K562 (cell line): ENCODE measurements at regions not wholly inside any gene's neighbourhood (a gene's known extent, or its start where the extent isn't known, plus 50 kb on each side); places are given as distances from the start of the nearest gene placed in this dataset.
A peak's percentile ranks its signal among the peaks of the same experiment; 100 is the strongest.

Source experiments
- BCL6 ChIP-seq: fragments of 250-450 bp; sonication (Bioruptor Pico); IDR thresholded peaks from 2 replicates; pipeline ENCODE4 v1.4.0; 2020
- NFRKB ChIP-seq: fragments of 450-650 bp; IDR thresholded peaks from 2 replicates; pipeline ENCODE4 v1.6.1; 2016; ENCODE audit warnings: low read depth
- PHTF2 ChIP-seq: fragments of 250-450 bp; sonication (Bioruptor Pico); IDR thresholded peaks from 2 replicates; pipeline ENCODE4 v1.5.0; 2021; ENCODE audit warnings: mild to moderate bottlenecking
- SAFB2 ChIP-seq: fragments of 200-400 bp; formaldehyde crosslinking; IDR thresholded peaks from 2 replicates; pipeline ENCODE4 v1.6.1; 2018; ENCODE audit warnings: borderline replicate concordance, low read length, low read depth, moderate library complexity; ENCODE audit not compliant: severe bottlenecking
- SMARCA5 ChIP-seq: fragments of 450-650 bp; IDR thresholded peaks from 2 replicates; pipeline ENCODE4 v1.6.1; 2016
- WHSC1 ChIP-seq: IDR thresholded peaks from one replicate; pipeline ENCODE4 v1.6.1; 2012; ENCODE audit warnings: low read length, control low read depth, inconsistent platforms
- ZBTB34 ChIP-seq: fragments of 250-450 bp; sonication (Bioruptor Pico); IDR thresholded peaks from 2 replicates; pipeline ENCODE4 v1.8.0; 2021; ENCODE audit warnings: mild to moderate bottlenecking, moderate library complexity
- ZBTB40 ChIP-seq, 2 experiments: fragments of 450-650 bp in 1 of 2; sonication (generic) in 1 of 2; formaldehyde crosslinking in 1 of 2; IDR thresholded peaks; 2 replicates each; pipeline versions ENCODE4 v1.7.1 to v1.9.0; 2016 to 2022; ENCODE audit warnings: inconsistent platforms in 1 of 2, mild to moderate bottlenecking in 1 of 2, missing genetic modification reagents in 1 of 2
- ZNF134 ChIP-seq: fragments of 250-450 bp; sonication (Bioruptor Pico); conservative IDR thresholded peaks from 2 replicates; pipeline ENCODE4 v1.4.0; 2020
- ZNF253 ChIP-seq: fragments of 250-450 bp; sonication (Bioruptor Pico); conservative IDR thresholded peaks from 2 replicates; pipeline ENCODE4 v1.6.1; 2021; ENCODE audit warnings: mild to moderate bottlenecking
- ZNF395 ChIP-seq: fragments of 200-800 bp; sonication (Bioruptor generic); IDR thresholded peaks from 2 replicates; pipeline ENCODE4 v1.6.1; 2017; ENCODE audit warnings: missing genetic modification characterization, missing compliant biosample characterization
- ZNF592 ChIP-seq: fragments of 450-650 bp; IDR thresholded peaks from 2 replicates; pipeline ENCODE4 v1.6.1; 2017; ENCODE audit warnings: antibody characterized with exemption, mild to moderate bottlenecking

GRCh38 chr6:100228834-100229441 is 234.9 kb upstream of the MCHR2 start (continued):
- TF ChIP-seq ZBTB40 (IDR thresholded peaks at IDR 0.05), result no peak; the same call in 1 of the 2 replicates
- TF ChIP-seq ZBTB40 (CRISPR knock-in tag; IDR thresholded peaks at IDR 0.05), result no peak
- peak; percentile 56; the same call in 1 of the 2 replicates for TF ChIP-seq ZNF395 (CRISPR knock-in tag)
- TF ChIP-seq NFRKB, result 0 out of 2 replicates have a peak, but pooled peaks have one; percentile 34
- TF ChIP-seq SAFB2, result no peak
- no peak for TF ChIP-seq ZNF134
- no peak for TF ChIP-seq SMARCA5
- no peak for TF ChIP-seq WHSC1
- peak; percentile 81; the same call in 1 of the 2 replicates for TF ChIP-seq ZNF592
- no peak for TF ChIP-seq BCL6
- no peak for TF ChIP-seq ZNF253 (CRISPR knock-in tag)
- TF ChIP-seq PHTF2 (CRISPR knock-in tag), result no peak
- no peak for TF ChIP-seq ZBTB34 (CRISPR knock-in tag)
